H9 (cell line): ENCODE measurements at regions not wholly inside any gene's neighbourhood (a gene's known extent, or its start where the extent isn't known, plus 50 kb on each side); places are given as distances from the start of the nearest gene placed in this dataset.

Experiments used
- DNase-seq: peaks from one replicate; pipeline ENCODE4 v3.0.0-alpha.2; 2017
- H2AFZ ChIP-seq: one replicate; pipeline ENCODE4 v1.6.1; 2013; ENCODE audit warnings: mild to moderate bottlenecking, low read length, control low read depth, moderate library complexity
- H2AK5ac ChIP-seq: 2 replicates; pipeline ENCODE4 v1.6.1; 2013; ENCODE audit warnings: low read length, control low read depth, mixed read lengths; ENCODE audit not compliant: insufficient read length
- H2BK120ac ChIP-seq: one replicate; pipeline ENCODE4 v1.6.1; 2013; ENCODE audit warnings: low read depth, mild to moderate bottlenecking, low read length, control low read depth, inconsistent platforms; ENCODE audit not compliant: poor library complexity, severe bottlenecking
- H2BK12ac ChIP-seq: 2 replicates; pipeline ENCODE4 v1.6.1; 2013; ENCODE audit warnings: low read length, control low read depth, mixed read lengths, low read depth; ENCODE audit not compliant: insufficient read length
- H2BK15ac ChIP-seq: 2 replicates; pipeline ENCODE4 v1.6.1; 2013; ENCODE audit warnings: low read depth, low read length, control low read depth
- H2BK20ac ChIP-seq: one replicate; pipeline ENCODE4 v1.6.1; 2013; ENCODE audit warnings: low read depth, mild to moderate bottlenecking, low read length, control low read depth, inconsistent platforms; ENCODE audit not compliant: poor library complexity, severe bottlenecking
- H2BK5ac ChIP-seq: 2 replicates; pipeline ENCODE4 v1.6.1; 2013; ENCODE audit warnings: low read length, control low read depth, mixed read lengths; ENCODE audit not compliant: insufficient read length
- H3K14ac ChIP-seq: 2 replicates; pipeline ENCODE4 v1.6.1; 2013; ENCODE audit warnings: low read length, control low read depth; ENCODE audit not compliant: insufficient read depth
- H3K18ac ChIP-seq: 2 replicates; pipeline ENCODE4 v1.6.1; 2013; ENCODE audit warnings: low read depth, mild to moderate bottlenecking, mixed read lengths, low read length, control low read depth; ENCODE audit not compliant: insufficient read length
- H3K23ac ChIP-seq: 2 replicates; pipeline ENCODE4 v1.6.1; 2013; ENCODE audit warnings: low read length, control low read depth, mixed read lengths, low read depth; ENCODE audit not compliant: insufficient read length
- H3K23me2 ChIP-seq: 2 replicates; pipeline ENCODE4 v1.6.1; 2013; ENCODE audit warnings: low read depth, mild to moderate bottlenecking, mixed read lengths, low read length, control low read depth; ENCODE audit not compliant: insufficient read length, poor library complexity, severe bottlenecking
- H3K27ac ChIP-seq: 2 replicates; pipeline ENCODE4 v1.5.1; 2013; ENCODE audit warnings: low read length, control low read depth, mixed read lengths, low read depth; ENCODE audit not compliant: insufficient read length
- H3K27me3 ChIP-seq: 2 replicates; pipeline ENCODE4 v1.6.1; 2013; ENCODE audit warnings: low read length, control low read depth, inconsistent platforms; ENCODE audit not compliant: insufficient read depth
- H3K4ac ChIP-seq: 2 replicates; pipeline ENCODE4 v1.6.1; 2013; ENCODE audit warnings: low read depth, mild to moderate bottlenecking, control low read depth, inconsistent platforms, low read length, moderate library complexity
- H3K4me1 ChIP-seq: 2 replicates; pipeline ENCODE4 v1.6.1; 2013; ENCODE audit warnings: low read length, control low read depth, inconsistent platforms; ENCODE audit not compliant: insufficient read depth
- H3K4me2 ChIP-seq: 2 replicates; pipeline ENCODE4 v1.6.1; 2013; ENCODE audit warnings: low read length, control low read depth, mixed read lengths; ENCODE audit not compliant: insufficient read length, insufficient read depth
- H3K56ac ChIP-seq: 2 replicates; pipeline ENCODE4 v1.6.1; 2013; ENCODE audit warnings: low read depth, mild to moderate bottlenecking, mixed read lengths, low read length, control low read depth; ENCODE audit not compliant: insufficient read length
- H3K79me1 ChIP-seq: 2 replicates; pipeline ENCODE4 v1.6.1; 2013; ENCODE audit warnings: low read depth, mild to moderate bottlenecking, moderate library complexity, low read length, control low read depth, inconsistent platforms; ENCODE audit not compliant: insufficient read depth, poor library complexity, severe bottlenecking
- H3K79me2 ChIP-seq: 2 replicates; pipeline ENCODE4 v1.6.1; 2013; ENCODE audit warnings: low read length, control low read depth, inconsistent platforms; ENCODE audit not compliant: insufficient read depth
- H3K9ac ChIP-seq: 2 replicates; pipeline ENCODE4 v1.6.1; 2013; ENCODE audit warnings: low read length, control low read depth, mixed read lengths; ENCODE audit not compliant: insufficient read length; ENCODE audit errors: extremely low read depth
- H3K9me3 ChIP-seq: one replicate; pipeline ENCODE4 v1.6.1; 2013; ENCODE audit warnings: low read depth, low read length, inconsistent platforms; ENCODE audit not compliant: control insufficient read depth
- H3T11ph ChIP-seq: one replicate; pipeline ENCODE4 v1.6.1; 2013; ENCODE audit warnings: mild to moderate bottlenecking, low read length, control low read depth, inconsistent platforms
- H4K20me1 ChIP-seq: one replicate; pipeline ENCODE4 v1.6.1; 2013; ENCODE audit not compliant: control insufficient read depth, insufficient read length, insufficient read depth
- H4K5ac ChIP-seq: 2 replicates; pipeline ENCODE4 v1.6.1; 2013; ENCODE audit warnings: low read depth, mild to moderate bottlenecking, mixed read lengths, low read length, control low read depth; ENCODE audit not compliant: insufficient read length
- H4K8ac ChIP-seq: replicated peaks from 2 replicates; pipeline ENCODE4 v1.6.1; 2013; ENCODE audit warnings: low read length, control low read depth, mixed read lengths, low read depth; ENCODE audit not compliant: insufficient read length
- H4K91ac ChIP-seq: 2 replicates; pipeline ENCODE4 v1.6.1; 2013; ENCODE audit warnings: low read depth, mild to moderate bottlenecking, moderate library complexity, mixed read lengths, low read length, control low read depth; ENCODE audit not compliant: insufficient read length
- H3K27ac Mint-ChIP-seq, 3 experiments: 2 replicates in 2 of 3; 3 replicates in 1 of 3; pipeline ENCODE4 v1.8.0; 2020 to 2021; ENCODE audit warnings: mixed read lengths in 3 of 3, mild to moderate bottlenecking in 1 of 3, moderate library complexity in 1 of 3
- H3K27me3 Mint-ChIP-seq: 2 replicates; pipeline ENCODE4 v1.8.0; 2021; ENCODE audit warnings: low read depth, mild to moderate bottlenecking, moderate library complexity, mixed read lengths
- H3K36me3 Mint-ChIP-seq, 3 experiments: 2 replicates in 2 of 3; 3 replicates in 1 of 3; pipeline ENCODE4 v1.8.0; 2020 to 2021; ENCODE audit warnings: low read depth in 3 of 3, mixed read lengths in 3 of 3; ENCODE audit not compliant: insufficient read depth in 1 of 3
- H3K4me1 Mint-ChIP-seq, 2 experiments: 2 replicates each; pipeline ENCODE4 v1.8.0; 2020; ENCODE audit warnings: mixed read lengths in 2 of 2
- H3K4me3 Mint-ChIP-seq, 2 experiments: 2 replicates in 1 of 2; 3 replicates in 1 of 2; pipeline ENCODE4 v1.8.0; 2020 to 2021; ENCODE audit warnings: mild to moderate bottlenecking in 2 of 2, mixed read lengths in 2 of 2, moderate library complexity in 1 of 2
- H3K9me3 Mint-ChIP-seq, 2 experiments: 2 replicates in 1 of 2; 3 replicates in 1 of 2; pipeline ENCODE4 v1.8.0; 2020; ENCODE audit warnings: mild to moderate bottlenecking in 2 of 2, mixed read lengths in 2 of 2, moderate library complexity in 1 of 2
- CTCF ChIP-seq: fragments of 200-600 bp; sonication (generic); conservative IDR thresholded peaks from 3 replicates; pipeline ENCODE4 v1.8.0; 2021; ENCODE audit warnings: antibody characterized with exemption, mild to moderate bottlenecking

- no peak overlapping the region for H3K56ac ChIP-seq
- Mint-ChIP-seq H3K9me3 (peaks cover 14 to 26% of the 10 kb centered on the region in 2 experiments), H3K27me3 (no peaks in the 10 kb centered on the region), H3K36me3 (peaks cover 0 to 15% (median 6%) of the 10 kb centered on the region in 3 experiments; a peak in 4 of 7 replicates), H3K4me1 (no peaks in the 10 kb centered on the region), H3K4me3 (no peak overlapping the region), H3K27ac (no peak overlapping the region)
- H4K91ac ChIP-seq: no peak overlapping the region
- H2BK15ac ChIP-seq: no peak overlapping the region
- H2BK5ac ChIP-seq: no peak overlapping the region
- H4K5ac ChIP-seq: no peak overlapping the region
- no peak overlapping the region for H2AK5ac ChIP-seq
- no peaks in the 10 kb centered on the region for H3K79me1 ChIP-seq
- no peak overlapping the region for H3K9ac ChIP-seq
- H3K4ac ChIP-seq: no peak overlapping the region
- no peak overlapping the region for H3K18ac ChIP-seq
- no peaks in the 10 kb centered on the region for H3K4me1 ChIP-seq
- no peak overlapping the region for H3K23ac ChIP-seq
- TF ChIP-seq CTCF: no peak
- no peak overlapping the region for H2BK12ac ChIP-seq
- H2AFZ ChIP-seq: no peak overlapping the region
- no peak overlapping the region for H2BK20ac ChIP-seq
- H3K9me3 ChIP-seq: peaks cover 6% of the 10 kb centered on the region
- H3T11ph ChIP-seq: no peak overlapping the region
- H4K8ac ChIP-seq: no peak overlapping the region
- H2BK120ac ChIP-seq: no peak overlapping the region
- no peaks in the 10 kb centered on the region for H4K20me1 ChIP-seq
- no peak for DNase-seq
- H3K23me2 ChIP-seq: no peaks in the 10 kb centered on the region
- H3K27ac ChIP-seq: no peak overlapping the region
- H3K4me2 ChIP-seq: no peak overlapping the region
- no peaks in the 10 kb centered on the region for H3K79me2 ChIP-seq
- H3K14ac ChIP-seq: no peak overlapping the region
- H3K27me3 ChIP-seq: no peaks in the 10 kb centered on the region
These were observed 507.6 kb downstream of the NR2F2 start for GRCh38 chr15:96838081-96838480.
